Stimulated activated CD8-positive, alpha-beta memory T cell treated with anti-CD3 and anti-CD28 coated beads, Interleukin-15, amount 100 ng/mL, for 24 hours (primary cell): ENCODE measurements at regions not wholly inside any gene's neighbourhood (a gene's known extent, or its start where the extent isn't known, plus 50 kb on each side); places are given as distances from the start of the nearest gene placed in this dataset.
"Not testable (repeated sequence)": the region's sequence is repeated elsewhere in the genome, so short reads cannot be mapped to it uniquely, and the experiment has no call there.

Experiments used
- DNase-seq: peaks from one replicate; pipeline ENCODE4 v3.0.0-alpha.2; 2020; ENCODE audit warnings: low read depth

DNA sequence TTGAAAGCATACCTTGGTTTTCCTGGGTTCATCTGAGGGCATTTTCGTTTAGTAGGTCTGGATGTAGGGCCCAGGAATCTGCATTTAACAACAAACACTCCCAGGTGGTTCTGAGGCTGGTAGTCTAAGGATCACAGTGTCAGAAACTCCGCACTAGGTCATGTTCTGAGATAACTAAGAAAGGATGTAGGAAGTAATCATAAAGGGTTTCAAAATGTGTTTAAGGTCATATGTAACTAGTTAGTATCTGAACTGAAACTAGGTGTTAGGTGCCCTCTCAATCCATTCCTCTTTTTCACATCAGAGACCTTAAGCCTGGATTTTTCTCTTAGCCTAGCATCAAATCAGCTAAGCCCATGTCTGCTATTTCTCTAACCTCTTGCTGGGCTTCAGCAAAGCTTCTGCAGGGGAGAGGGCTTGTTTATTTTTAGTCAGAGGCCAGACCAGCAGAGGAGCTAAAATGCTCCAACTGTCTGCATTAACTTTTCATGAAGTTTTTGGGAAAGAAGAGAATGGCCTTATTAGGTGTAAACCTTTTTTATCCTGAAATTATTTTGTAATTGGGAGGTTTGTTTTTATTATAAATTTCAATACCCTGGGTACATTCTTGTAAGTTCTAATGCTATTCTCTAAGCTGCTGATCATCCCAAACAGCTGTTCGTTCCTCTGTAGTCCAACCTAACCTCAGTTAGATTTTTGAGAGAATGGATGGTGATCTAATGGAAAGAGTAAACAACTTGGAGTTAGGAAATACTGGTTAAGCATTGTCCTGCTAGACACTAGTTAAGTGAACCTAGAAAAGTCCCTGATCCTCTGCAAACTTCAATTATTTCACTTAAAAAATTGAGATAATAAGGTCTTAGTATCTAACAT, 262.8 kb upstream of the RFC3 start:
- DNase-seq: no peak

- no peak for DNase-seq
Measured at GRCh38 chr13:33556828-33557227, 261.1 kb upstream of the RFC3 start.

DNA sequence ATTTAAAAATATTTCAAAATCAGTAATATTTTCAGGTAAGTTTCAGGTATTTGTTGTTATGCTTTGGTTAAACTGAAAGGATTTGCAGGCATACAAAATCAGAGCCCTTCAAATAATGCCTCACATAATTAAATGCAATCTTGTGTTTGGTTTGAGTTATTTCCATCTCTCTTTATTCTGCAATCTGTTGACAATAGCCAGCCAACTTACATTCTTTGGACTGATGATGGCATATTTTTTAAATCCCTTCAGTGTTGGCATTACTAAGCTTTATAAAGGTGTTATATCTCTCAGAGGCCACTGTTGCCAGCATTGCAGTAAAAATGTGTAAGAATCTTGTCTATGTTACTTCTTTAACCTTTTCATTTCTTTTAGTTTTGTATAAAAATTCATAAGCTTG, 257.2 kb upstream of the RFC3 start:
- DNase-seq: no peak

- no peak for DNase-seq
Measured at GRCh38 chr13:33561627-33562026, 256.3 kb upstream of the RFC3 start.

GRCh38 chr13:33571618-33572017, 246.3 kb upstream of the RFC3 start:
- no peak for DNase-seq

GRCh38 chr13:33572322-33572721, 245.6 kb upstream of the RFC3 start:
- DNase-seq: not testable (repeated sequence)

DNA sequence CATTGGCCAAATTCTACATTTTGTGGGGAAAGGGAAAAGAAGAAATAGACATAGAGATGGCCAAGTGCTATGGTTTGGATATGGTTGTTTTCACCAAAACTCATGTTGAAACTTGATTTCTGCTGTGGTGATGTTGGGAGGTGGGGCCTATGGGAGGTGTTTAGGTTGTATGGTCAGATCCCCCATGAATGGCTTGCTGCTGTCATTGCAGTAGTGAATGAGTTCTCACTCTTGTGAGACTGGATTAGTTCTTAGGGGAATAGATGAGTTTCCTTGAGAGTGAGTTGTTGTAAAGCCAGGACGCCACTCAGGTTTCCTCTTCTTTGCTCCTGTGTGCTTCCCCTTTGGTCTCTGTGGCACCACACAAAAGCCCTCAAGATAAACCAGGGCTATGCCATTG, 242.6 kb upstream of the RFC3 start:
- no peak for DNase-seq

DNA sequence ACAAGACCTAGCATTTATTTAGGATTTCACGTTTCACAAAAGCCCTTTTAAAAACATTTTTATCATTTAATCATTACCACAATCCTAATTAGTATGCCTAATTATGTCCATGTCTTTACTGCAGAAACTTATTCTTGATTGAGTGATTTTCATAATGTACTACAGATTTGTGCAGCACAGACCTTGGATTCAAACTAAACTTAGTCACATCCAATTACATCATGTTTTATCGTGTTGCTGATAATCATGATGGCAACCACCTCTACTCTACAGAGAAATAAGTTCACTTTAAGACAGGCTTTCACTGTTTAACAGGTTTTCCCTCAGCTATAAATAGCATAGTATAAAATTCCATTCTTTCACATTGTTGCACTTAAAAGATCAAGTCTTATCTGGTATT, 240.9 kb upstream of the RFC3 start:
- no peak for DNase-seq

DNA sequence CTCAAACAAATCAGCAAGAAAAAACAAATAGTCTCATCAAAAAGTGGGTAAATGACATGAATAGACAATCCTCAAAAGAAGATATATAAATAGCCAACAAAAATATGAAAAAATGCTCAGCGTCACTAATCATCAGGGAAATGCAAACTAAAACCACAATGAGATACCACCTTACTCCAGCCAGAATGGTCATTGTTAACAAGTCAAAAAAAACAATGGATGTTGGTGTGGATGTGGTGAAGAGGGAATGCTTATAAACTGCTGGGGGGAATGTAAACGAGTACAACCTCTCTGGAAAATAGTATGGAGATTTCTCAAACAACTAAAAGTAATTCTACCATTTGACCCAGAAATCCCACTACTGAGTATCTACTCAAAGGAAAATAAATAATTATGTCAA, 239.2 kb upstream of the RFC3 start:
- no peak for DNase-seq

DNA sequence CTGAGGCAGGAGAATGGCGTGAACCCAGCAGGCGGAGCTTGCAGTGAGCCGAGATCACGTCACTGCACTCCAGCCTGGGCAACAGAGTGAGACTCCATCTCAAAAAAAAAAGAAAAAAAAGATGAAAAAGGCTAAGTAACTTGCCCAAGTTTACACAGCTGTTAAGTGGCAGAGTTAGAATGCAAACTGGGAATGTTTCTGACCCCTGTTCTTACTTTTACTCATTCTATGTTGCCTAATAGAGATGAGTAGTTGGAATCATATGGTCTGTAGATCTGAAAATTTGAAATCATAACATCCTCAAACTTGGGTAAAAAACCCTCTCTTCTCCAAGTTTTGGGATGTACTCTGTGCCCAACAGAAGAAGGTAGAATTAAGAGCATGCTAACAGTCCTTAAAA, 235.8 kb upstream of the RFC3 start:
- no peak for DNase-seq

DNA sequence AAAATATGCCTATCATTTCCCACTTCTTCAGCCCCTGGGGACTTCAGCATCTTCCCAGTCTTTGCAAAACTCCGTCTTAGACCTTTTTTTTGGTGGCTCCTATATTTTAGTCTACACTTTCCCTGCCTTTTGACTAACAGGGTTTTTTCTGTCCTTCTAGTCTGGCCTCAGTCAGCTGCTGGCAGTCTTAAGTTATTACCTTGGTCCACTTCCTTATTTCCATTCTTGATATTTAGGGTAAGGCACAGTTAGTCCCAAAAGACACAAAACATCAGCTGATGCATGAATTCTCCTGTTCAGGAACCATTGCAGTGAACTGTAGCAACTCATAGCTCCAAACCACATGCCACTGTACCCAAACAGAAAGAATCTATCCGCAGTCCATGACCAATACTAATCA, 234.6 kb upstream of the RFC3 start:
- DNase-seq: no peak

- no peak for DNase-seq
Measured at GRCh38 chr13:33590936-33591335, 227.0 kb upstream of the RFC3 start.

- DNase-seq: no peak
Measured at GRCh38 chr13:33606692-33607091, 211.3 kb upstream of the RFC3 start.

DNA sequence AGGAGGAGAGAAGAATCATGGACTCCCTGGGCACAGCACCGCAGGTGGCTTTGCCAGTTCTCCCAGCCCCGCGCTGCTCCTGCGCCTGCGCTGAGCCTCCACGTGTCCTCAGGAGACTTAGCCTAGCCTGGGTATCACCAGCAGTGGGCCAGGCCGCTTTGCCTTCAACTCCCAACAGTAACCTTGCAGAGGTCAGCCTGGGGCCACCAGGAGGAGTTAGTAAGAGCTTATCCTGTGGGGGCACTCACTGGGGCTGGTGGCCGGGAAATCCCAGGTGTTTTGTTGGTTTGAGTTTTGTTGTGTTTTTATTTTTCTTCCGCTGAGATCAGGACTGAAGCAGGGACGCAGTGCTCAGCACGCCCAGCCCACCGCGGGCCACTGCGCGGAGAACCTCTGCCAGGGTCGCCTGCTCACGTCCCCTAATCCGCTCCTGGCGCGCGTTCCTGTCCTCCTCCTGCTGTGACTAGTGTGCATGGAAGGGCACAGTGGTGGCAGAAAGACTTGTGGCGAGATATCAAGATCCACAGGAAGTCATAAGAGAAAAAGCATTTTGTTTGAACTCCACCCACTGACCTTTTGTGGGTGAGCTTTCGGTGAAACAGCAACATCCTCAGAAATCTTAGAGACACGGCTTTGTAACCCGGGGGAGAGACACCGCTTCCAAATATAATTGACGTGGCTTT, 207.4 kb upstream of the RFC3 start:
- DNase-seq: peak; percentile 21

- no peak for DNase-seq
Measured at GRCh38 chr13:33611121-33611805, 206.7 kb upstream of the RFC3 start.

- DNase-seq: no peak
Measured at GRCh38 chr13:33612641-33613638, 205.0 kb upstream of the RFC3 start.

DNA sequence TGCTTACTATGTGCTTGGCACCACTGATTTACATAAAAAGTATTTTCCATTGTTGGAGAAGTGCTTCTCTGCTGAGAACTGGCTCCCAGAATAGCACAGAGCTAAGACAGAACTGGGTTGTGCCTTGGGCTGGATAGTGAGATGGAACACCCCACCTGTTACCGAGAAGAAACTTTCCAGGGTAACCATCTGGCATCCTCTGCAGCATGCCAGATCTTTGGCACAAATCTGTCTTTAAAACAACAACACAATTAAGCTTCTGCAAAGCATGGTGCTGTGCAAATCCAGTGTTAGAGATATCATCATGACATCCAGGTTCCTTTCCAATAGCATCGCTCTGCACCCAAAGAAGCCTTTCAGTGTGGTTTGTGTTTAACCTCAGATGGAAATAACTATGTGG, 202.5 kb upstream of the RFC3 start:
- no peak for DNase-seq

- DNase-seq: no peak
Measured at GRCh38 chr13:33616130-33616529, 201.8 kb upstream of the RFC3 start.

GRCh38 chr13:33617055-33617454, 200.9 kb upstream of the RFC3 start:
- DNase-seq: no peak

DNA sequence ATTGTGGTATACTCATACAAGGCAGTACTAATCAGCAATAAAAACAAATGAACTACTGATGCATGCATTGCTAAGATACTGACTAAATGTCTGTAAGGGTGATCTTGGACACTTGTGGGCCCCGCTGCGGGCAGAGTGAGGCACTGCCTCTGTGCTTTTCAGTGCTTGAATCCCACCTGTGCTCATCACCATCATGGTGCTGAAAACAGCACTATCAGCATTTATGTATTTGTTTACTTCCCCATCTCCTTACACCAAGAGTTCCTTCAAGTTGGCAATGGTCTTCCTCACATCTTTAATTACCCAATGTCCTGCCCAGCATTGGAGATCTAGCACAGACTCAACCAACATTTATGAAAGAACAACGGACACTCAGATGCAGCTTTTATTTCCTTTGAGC, 193.7 kb upstream of the RFC3 start:
- DNase-seq: no peak

GRCh38 chr13:33624740-33625139, 193.2 kb upstream of the RFC3 start:
- DNase-seq: no peak

DNA sequence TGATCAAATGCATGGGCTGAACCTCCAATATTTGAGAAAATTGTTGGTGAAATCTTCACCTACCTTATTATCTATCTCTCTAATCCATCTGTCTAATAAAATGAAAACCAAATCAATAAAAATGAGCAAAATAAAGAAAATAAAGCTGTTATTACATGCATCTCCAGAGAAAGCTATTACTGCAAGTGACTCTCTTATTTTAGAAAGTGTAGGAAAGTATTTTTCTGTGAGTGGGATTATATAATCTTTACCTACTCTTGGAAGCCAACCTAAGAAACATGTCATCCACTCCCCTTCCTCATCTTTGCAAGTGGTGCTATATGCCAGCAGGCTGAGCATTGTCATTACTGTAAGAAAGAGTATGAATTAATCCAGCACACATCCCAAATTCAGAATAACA, 191.5 kb upstream of the RFC3 start:
- no peak for DNase-seq
